Jurkat, Clone E6-1 (cell line): ENCODE measurements at regions not wholly inside any gene's neighbourhood (a gene's known extent, or its start where the extent isn't known, plus 50 kb on each side); places are given as distances from the start of the nearest gene placed in this dataset.

Source experiments
- DNase-seq: peaks from one replicate; pipeline ENCODE4 v3.0.0-alpha.2; 2011; ENCODE audit warnings: low read depth, low spot score
- H3K4me3 ChIP-seq: 2 replicates; pipeline ENCODE4 v1.5.1; 2011; ENCODE audit warnings: mild to moderate bottlenecking, low read length, control low read depth, moderate library complexity

DNA sequence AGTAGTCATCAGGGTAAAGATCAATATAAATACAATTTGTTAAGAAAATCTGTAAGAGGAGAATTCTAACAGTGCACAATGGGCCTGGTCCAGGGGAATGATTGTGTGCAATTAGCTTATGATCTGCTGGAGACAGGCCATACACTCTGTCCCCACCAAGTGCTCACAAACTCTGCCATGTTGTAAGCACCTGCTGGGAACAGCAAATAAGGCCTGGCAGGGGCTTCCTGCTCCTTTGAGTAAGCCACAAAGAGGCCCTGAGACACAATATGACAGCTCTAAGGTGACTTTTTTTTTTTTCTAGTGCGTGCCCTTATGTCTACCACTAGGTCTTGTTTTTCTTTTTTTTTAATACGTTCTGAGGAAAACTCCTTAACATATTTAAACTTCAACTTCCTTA is 866.3 kb upstream of the PCDH7 start:
- no peak for DNase-seq
- no peak overlapping the region for H3K4me3 ChIP-seq

DNA sequence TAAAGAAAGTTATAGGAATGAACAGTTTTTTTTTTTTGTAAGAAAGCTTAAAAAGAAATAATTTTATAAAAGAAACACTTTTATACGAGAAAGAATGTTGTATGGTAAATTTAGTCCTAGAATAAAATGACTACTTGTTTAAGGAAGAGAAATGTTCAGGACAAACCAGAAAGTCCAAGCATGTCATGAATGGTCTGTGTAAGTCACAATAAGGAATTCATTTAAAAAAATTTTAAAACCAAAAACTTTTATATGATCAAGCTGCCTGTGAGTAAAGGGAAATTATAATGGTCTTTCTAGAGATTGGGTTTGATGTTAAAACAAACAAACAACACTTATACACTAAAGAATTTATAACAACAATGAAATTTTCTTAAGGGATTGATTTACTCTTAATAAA is 858.9 kb upstream of the PCDH7 start:
- H3K4me3 ChIP-seq: no peak overlapping the region
- DNase-seq: no peak

DNA sequence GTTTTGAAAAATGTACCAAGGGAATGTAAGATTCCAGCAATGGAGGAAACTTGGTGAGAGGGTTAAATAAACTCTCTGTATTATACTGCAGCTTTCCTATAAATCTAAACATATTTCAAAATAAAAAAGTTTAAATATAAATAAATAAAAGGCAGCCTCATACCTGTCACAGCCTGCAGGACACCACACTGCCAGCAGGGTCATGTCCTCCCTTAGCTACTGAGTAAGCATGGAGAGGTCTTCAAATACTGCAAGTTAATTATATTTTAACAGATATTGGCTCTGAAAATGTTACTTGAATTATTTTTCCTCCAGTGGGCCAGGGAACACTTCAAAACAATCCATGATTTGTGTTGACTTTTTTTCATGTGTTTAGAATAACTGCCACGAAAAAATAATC is 852.8 kb upstream of the PCDH7 start:
- no peak for DNase-seq
- H3K4me3 ChIP-seq: no peak overlapping the region

DNA sequence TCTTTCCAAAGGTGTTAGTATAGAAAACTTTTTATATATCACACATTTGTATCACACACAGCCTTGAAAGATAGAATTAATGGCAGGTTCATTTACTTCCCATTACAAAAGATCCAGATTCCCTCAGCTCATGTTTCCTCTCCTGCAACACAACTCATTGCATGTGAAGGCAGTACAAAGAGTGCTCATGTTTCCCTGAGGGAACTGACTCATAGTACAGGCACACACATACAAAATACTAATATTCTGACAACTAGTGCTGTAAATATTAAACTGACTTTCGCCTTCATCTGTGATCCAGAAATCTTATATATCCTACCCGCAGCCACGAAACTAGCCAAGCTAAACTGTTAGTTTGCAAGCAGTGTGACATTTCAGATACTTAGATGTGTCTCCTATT is 819.8 kb upstream of the PCDH7 start:
- no peak overlapping the region for H3K4me3 ChIP-seq
- DNase-seq: no peak

DNA sequence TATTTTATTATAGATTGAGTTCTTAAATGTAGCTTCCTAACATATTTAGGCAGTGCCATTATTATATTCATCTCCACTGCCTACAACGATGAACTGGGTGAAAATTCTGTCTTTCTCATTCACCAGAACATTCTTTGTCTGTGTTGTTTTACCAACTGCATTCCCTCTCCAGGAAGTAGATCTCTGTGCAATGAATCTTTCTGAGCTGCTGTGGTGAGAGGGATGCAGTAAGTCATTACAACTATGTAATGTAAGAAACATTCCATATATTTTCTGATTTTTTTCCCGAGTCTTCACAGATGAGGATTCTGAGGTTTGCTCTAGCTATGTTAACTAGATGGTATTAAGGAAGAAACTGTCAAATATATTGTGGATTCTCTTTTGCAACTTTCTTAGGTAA is 811.9 kb upstream of the PCDH7 start:
- no peak overlapping the region for H3K4me3 ChIP-seq
- no peak for DNase-seq

DNA sequence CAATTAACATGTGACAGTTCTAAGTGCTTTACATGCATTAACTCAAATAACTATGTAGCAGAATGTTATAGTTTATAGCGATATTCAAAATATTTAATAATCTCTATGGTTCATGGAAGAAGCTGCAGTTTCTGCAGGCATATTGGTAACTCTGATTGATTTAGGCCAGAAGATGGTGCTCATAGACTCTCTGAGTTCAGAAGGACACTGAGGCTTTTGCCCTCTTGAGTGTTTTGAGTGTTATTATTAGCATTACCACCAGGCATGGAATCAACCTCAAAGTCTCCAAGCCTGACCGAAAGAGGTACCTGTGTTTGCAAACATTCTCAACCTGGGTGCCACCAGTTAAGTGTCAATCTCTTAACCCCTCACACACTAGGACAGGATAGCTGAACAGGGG is 792.3 kb upstream of the PCDH7 start:
- H3K4me3 ChIP-seq: no peak overlapping the region
- no peak for DNase-seq

DNA sequence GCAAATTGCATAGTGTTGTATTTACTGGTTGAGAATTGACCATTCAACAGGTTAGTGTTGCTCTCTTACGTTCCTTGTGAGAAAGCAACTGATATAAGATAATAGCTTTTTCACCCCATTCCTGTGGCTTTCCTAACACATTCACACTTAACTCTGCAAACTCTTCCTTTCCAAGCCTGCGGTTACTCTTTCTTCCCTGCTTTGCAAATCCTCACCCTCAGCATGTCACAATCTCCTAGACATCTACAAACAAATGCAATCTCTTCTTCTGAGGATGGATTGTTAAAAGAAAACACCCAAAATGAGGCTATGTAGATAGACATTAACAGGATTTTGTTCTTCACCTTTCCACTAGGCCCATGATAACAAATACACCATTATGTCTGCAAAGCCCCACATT is 771.7 kb upstream of the PCDH7 start:
- no peak for DNase-seq
- no peak overlapping the region for H3K4me3 ChIP-seq

DNA sequence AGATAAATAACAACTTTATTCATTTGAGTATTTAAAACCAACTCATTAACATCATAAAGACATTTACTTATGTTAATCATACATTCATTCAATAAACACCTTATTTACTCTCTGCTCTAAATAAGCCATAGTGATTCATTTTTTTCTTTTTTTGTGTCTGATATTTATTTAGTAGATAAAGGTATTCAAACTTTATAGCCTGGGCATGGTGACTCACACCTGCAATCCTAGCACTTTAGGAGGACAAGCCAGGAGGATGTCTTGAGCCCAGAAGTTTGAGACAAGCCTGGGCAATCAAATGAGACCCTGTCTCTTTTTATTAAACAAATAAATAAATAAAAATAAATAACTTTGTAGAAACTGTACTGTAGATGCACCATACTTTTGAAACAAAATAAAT is 771.3 kb upstream of the PCDH7 start:
- H3K4me3 ChIP-seq: no peak overlapping the region
- no peak for DNase-seq

DNA sequence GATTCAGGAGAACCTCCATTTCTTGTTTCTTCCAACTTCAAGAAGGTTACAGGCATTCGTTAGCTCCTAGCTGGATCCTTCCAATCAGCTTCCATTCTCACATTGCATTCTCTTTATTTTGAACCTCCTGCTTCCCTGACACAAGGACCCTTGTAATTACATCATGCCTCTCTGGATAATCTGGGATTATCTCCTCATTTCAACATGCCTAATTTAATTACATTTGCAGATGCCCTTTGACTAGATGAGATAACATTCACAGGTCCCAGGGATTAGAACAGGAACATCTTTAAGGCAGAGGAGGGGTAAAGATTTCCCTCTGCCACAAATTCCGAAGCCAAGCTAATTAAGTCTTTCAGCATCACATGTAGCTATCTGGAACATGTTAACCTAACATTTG is 753.8 kb upstream of the PCDH7 start:
- H3K4me3 ChIP-seq: no peak overlapping the region

DNA sequence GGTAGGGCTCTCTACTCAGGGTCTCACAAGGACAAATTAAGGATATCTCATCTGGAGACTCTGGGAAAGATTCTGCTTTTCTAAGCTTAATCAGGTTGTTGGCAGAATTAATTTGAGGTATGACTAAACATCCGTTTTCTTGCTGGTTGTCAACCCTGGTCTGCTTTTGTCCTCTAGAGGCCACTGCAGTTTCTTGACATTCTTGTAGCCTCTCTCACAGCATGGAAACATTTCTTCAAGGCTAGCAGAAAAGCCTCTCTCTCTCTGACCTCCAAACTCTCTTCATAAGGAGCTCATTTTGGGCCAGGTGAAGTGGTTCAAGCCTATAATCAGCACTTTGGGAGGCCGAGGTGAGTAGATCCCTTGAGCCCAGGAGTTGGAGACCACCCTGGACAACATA is 749.5 kb upstream of the PCDH7 start:
- DNase-seq: no peak
- no peak overlapping the region for H3K4me3 ChIP-seq

More for the DNA sequence above, 753.8 kb upstream of the PCDH7 start:
- no peak for DNase-seq

DNA sequence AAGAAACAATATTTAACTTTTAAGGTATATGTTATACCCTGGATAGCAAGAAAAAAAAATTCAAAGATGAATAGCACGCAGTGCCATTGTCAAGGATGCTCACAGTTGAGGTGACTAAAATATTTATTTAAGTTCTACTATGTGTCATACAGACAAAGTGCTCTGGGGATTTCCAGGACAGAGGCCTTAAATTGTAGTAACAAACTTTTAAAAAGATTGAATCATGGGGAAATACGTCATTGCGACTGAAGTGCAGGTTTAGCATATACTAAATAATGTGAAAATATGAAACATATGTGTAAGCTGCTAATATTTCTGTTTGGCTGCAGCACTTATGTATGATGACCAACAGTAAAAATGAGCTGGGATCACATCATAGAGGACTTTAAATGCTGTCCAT is 748.0 kb upstream of the PCDH7 start:
- DNase-seq: no peak
- no peak overlapping the region for H3K4me3 ChIP-seq

DNA sequence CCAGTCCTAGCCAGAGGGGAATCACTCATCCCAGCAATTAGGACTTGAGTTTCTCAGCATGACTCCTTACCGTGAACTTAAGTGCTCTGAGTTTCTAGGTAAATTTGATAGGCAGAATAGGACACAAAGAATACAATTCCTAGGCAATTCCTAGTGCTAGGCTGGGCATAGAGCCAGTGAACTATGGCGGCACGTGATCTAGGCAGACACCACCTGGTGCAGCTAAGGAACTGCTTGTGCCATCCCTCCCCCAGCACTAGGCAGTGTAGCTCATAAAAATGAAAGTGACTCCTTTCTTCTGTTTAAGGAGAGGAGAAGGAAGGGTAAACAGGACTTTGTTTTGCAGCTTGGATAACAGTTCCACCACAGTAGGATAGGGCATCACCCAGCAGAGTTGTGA is 736.3 kb upstream of the PCDH7 start:
- DNase-seq: no peak

DNA sequence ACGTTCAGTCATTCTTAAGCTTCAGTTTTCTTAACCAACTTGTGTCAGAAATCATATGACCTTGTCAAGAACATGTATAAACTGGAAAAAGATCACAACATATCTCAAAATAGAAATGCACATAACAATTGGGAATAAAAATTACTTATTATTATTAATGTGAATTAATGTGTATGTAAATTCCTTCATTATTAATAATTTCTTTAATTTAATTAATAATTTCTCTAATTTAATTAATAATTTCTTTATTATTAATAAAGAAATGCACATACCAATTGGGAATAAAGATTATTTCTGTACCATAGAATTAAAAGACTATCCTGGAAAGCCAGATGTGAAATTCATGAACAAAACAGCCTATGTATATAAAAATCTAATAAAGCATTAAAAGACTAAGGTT is 718.5 kb upstream of the PCDH7 start:
- H3K4me3 ChIP-seq: no peak overlapping the region

More for the DNA sequence above, 736.3 kb upstream of the PCDH7 start:
- H3K4me3 ChIP-seq: no peak overlapping the region

DNA sequence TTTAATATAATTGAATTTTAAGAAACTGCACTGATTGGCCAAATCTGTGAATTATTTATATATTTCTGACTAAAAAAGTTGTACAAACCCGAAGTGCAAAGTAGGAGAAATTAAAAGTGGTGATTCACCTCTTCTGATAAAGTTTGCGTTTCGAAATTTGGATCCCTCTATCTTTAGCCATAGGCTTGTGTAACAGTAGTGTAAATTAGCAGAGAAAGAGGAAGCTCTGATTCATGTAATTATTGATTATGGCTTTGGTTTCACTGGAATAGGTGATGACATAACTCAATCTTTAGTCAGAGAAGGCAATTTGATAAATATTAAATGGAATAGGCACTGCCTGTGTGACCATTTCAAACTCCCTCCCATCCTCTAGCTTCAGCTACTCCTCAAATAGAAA is 717.8 kb upstream of the PCDH7 start:
- no peak overlapping the region for H3K4me3 ChIP-seq
- no peak for DNase-seq

More for the DNA sequence above, 718.5 kb upstream of the PCDH7 start:
- DNase-seq: no peak

DNA sequence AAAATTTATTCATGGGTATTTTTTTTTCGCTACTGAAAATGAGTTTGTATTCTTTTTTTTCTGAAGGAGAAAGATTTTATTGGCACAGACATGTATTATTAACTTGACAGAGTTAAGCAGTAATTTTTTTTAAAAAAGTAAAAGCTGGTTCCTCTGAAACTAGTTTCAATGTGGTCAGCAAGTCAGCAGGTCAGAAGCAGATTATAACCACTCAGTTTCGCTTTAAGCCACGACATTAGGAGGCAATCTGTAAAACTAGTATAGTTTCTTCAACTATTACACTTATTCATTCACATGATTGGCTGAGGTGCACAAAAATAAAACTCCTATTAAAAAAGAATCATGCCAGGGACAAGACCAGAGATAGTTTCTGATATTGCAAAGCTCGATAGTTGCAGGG is 714.2 kb upstream of the PCDH7 start:
- no peak overlapping the region for H3K4me3 ChIP-seq

DNA sequence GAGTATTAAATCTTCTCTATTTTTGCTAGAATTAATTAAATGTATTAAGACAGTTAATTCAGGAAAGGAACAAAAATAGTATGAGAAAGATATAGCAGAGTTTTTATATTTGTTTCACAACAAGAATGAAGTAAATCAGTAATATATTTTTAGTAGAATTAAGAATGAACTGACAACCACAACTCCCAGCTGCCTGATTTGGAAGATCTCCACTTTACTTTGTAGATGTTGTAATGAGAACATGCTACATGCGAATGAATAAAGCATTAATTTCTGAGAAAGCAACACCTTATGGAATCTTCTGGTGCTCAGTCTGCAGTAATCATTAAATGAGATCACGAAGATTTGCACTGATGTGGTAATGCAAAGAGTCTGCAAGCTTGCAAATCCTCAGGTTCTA is 695.6 kb upstream of the PCDH7 start:
- DNase-seq: no peak
- H3K4me3 ChIP-seq: no peak overlapping the region

More for the DNA sequence above, 714.2 kb upstream of the PCDH7 start:
- no peak for DNase-seq

DNA sequence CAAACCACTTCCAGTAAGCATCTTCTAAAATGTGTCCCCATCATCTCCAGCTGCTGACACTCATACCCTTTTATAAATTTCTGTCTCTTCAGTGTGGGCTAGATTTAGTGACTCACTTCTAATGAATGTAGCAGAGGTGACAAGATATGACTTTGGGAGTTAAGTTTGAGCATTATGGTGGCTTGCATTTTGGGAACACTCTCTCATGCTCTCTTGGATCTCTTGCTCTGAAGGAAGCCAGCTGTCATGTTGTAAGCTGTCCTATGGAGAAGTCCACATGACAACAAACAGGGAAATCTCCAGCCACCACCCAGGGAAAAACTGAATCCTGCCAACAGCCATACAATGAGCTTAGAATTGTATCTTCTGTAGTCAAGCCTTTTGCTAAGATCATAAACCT is 691.3 kb upstream of the PCDH7 start:
- H3K4me3 ChIP-seq: no peak overlapping the region
- no peak for DNase-seq

DNA sequence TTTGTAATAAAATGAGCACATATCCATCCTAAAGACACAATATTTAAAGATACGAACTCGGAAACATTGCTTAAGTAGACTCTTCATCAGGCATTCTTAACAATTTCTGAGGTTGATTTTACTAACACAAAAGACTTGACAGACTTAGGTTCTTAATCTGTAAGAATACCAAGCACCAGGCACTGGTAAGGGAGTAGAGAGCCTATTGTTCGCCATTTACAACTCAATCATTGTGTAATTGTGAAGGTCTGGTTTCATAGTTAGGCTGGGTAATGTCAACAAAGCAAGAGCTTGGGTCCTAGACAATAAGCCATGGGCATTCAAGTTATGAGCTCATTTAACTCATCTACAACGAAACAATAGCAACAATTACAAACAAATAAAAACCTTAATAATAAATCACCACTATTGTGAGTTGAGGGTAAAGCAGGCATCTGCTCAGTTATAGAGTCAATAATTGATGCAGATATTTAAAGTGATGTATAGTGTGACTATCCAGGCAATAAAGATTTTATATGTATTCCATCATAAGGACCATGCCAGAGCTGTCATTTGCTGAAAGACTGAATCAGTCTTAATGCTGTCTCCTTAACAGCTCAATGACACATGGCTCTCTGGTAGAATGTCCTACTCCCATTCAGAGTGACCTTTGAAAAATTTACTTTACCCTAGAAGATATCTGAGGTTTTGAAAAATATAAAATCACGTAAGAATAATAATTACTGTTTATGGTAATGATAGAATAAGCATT is 664.0 kb upstream of the PCDH7 start:
- no peak overlapping the region for H3K4me3 ChIP-seq
- no peak for DNase-seq

DNA sequence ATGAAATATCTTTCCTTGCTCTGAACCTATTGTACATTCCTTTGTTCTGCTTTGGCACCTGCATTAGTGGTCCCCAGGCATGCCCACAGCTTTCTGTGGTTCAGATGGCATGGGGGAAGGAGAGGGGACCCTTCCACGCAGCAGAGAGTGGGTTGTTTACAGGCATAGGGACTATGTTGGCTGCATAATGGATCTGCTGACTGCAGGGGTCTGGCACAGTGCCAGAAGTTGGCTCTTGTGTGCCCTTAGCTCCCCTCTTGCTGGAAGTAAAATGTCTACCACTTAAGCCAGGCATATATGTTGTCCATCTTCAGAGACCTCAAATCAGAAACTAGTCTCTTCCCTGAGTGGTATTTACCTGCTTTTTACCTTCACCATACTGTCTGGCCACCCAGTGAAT is 651.9 kb upstream of the PCDH7 start:
- DNase-seq: no peak
- H3K4me3 ChIP-seq: no peak overlapping the region

DNA sequence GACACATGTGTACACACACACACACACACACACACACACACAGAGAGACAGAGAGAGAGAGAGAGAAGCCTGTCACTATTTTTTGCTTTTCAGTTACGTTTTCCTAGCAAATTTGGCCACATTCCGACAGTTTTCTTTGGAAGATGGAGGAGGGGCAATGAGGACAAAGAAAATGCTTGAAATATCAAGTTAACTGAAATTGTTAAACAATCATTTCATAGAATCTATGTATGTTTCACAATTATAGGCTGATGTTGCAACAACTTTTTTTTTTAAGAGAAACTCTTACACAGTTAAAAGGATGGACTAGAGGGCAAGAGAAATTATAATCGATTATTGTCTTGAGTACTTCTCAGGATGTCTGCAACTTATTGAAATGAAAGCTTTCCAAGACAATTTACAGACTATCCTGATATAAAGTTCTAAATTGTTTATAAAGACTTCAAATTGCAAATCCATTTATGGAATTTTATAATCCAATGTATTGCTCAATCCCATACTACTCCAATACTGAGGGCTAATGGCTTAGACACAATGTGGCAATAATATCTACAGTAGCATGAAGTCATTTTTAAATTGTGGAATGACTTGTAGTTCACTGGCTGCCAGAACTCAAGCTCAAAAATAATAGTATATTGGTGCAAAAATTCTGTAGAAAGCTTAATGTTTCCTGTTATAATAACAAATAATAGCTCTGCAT is 647.0 kb upstream of the PCDH7 start:
- H3K4me3 ChIP-seq: no peak overlapping the region
- no peak for DNase-seq
